ENCODE measurements at regions not wholly inside any gene's neighbourhood (a gene's known extent, or its start where the extent isn't known, plus 50 kb on each side); places are given as distances from the start of the nearest gene placed in this dataset.

DNA sequence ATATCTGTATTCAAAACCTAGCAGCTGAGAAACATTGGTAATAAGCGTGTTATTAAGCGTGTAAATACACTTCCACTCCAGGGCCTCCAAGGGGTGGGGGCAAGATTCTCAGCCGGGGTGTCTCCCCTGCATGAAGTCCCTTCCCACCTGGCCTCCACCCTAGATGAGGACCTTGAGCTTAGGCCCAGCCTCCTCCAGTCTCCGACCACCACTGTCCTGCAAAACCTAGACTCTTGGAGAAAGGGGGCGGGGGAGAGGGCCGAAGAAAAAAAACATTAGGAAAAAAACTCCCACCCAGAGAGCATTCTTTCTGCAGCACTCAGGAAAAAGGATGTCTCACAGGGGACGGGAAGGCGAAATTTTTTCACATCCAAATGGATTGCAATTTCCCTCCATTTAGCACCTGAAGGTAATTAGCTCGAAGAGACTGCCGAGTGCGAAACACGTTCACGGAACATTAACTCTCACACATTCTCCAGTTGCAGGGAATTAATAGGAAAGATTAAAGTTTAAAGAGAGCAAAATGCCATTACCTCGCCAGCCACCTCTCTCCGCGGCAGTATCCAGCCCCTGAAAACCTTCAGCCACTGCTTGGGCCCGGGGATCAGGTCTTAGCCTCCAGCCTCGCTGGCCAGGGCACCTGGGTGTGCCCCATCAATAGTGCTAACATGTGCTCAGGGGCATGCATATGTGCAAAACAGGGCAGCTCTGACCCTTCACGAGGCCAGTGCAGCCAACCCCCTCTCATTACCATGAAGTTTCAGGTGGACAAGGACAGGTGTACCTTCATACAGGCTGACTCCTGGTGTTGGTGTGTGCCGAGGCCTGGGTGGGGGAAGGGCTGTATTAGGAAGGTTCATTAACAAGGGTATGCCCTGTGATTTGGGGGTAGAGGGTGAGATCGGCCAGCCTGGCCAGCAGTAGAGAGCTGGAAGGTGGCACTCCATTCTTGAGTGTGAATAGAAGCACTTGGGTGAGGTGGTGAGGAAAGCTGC is 77.2 kb downstream of the HIF1AN start:
- DNase-seq (ENCODE audit: low spot score) = no peak

DNA sequence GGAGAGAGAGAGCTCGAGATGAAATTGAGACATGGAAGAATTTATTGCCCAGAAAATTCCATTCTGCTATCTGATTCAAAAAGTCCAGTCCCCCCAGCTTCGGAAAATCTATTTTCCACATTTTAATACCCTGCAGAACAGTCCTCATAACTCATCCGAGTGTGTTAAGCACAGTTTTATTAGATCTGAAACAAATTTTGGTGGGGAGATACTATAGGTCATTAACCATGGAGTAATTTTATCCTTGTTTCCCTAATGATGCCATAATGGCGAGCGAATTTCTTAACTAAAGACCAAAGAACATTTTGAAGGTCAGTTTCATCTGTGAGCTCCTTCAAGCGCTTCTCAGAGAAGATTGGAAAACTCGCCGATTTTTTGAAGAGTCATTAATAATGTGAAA is 78.1 kb downstream of the HIF1AN start:
- no peak for DNase-seq (ENCODE audit: low spot score)

- no peak for DNase-seq (ENCODE audit: low spot score)
Observed at GRCh38 chr10:100614429-100615095, 78.8 kb downstream of the HIF1AN start.

DNA sequence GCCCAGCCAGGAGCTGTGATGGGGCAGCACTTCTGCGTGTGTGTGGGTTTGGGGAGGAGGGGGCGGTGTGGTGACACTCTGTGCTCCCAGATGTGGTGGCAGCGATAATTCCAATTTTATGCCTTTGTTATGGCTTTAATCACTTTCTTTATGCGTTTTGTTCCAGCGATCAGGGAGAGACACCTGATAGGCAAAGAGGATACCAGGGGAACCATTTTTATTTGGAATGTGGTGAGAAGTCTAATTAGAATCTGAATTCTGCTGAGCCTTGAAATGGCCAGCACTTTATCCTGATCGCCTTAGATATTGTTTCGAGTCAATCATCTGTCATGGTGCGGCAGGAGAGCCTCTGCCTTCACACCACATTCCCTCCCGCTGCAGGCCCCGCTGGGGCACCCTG is 79.5 kb downstream of the HIF1AN start:
- no peak for DNase-seq (ENCODE audit: low spot score)

GRCh38 chr10:100615908-100616307 is 80.2 kb downstream of the HIF1AN start:
- no peak for DNase-seq (ENCODE audit: low spot score)

- DNase-seq (ENCODE audit: low spot score) = no peak
Observed at GRCh38 chr10:100618091-100618615, 82.4 kb downstream of the HIF1AN start.

DNA sequence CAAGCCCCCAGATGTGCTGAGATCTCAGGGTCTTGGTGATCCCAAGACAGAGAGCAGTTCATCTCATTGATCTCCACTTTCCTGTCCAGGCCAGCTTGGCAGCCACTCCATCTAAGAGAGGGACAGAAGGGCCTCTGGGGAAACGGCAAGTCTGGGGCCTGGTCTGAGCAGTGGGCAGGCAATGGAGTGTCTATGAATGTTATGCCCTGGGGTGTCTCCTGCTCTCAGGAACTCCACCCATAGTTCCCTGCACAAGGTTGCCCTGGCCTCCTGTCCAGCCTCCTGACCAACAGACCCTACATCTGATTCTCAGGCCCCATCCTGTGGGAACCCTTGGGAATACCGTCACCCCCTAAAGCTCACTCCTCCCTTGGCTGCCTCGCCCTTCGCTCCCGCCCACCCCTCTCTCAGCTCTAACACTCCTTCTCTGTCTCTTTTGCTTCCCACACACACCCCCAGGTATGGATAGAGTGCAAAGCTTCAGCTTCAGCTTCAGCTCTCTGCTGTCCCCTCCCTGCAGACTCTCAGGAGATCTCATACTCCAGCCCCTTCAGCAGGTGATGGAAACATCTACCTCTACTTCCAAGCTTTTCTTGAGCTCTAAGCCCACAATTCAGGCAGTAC is 83.0 kb downstream of the HIF1AN start:
- no peak for DNase-seq (ENCODE audit: low spot score)

DNA sequence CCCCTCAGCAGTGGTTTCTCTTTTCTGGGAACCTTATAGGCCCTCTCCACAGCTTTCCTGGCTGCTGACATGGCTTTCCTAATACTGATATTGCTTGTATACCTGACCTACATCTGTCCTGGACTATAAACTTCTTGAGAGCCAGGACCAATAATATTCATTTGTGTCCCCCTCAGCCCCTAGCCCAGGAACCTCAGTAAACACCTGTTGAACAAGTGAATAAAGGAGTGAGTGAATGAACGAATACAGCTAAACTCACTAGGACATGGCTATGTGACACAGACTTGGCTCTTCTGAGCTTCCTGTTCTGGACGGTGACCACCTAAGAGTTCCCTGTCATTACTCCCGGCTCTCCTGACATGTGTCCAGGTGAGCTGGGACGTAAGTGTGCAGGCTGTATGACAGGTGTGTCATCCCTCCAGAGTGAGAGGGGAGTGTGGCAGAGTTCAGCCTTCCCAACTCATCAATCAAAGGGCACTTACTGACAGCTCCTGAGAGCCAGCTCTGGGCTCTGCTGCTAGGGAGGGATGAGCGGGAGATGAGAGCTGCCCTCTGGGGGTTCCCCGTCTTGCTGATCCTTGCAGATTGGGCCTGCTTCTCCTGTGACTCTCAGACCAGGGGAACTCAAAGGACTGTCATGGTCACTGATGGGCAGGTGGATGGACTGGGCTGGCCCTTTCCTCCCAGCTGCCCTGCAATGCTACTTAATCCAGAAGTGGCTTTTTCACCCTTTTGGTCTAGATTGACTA is 84.5 kb downstream of the HIF1AN start:
- no peak for DNase-seq (ENCODE audit: low spot score)

DNA sequence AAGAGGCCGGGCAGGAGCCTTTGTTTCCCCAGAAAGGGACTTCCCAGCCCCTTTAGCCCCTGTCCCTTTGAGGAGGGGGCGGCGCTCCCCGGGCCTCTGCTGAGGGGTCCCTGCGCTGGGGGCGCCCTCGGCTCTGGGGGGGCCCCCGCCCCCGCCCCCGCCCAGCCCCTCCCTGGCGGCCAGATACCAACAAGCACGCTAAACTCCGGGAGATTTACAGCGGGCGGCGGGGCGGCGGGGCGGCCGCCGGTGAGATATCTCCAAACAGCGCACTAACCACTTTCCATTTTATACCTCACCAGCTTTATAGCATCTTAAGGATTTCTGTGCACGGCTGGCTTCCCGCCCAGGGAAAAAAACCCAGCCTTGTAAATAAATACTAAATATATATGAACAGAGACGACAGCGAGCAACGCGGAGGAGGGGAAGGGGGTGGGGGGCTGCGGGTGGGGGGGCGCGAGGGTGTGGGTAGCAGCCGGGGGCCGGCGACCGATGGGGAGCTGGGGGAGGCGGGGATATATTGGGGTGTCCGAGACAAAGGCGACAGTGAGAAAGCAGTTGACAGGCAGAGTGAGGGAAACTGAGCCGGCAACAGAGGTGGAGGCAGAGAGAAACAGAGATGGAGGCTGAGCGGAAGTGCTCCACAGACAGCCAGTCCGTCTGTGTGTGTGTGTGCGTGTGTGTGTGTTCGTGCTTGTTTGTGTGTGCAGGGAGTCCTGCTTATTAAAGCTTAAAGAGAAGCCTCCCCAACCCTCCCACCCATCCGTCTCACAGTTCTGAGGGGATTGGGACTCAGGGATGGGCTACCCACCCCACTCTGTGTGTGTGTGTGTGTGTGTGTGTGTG is 85.8 kb downstream of the HIF1AN start:
- no peak for DNase-seq (ENCODE audit: low spot score)

GRCh38 chr10:100622946-100623345 is 87.2 kb downstream of the HIF1AN start:
- no peak for DNase-seq (ENCODE audit: low spot score)

GRCh38 chr10:100623521-100624230 is 87.9 kb downstream of the HIF1AN start:
- DNase-seq (ENCODE audit: low spot score) = no peak

DNA sequence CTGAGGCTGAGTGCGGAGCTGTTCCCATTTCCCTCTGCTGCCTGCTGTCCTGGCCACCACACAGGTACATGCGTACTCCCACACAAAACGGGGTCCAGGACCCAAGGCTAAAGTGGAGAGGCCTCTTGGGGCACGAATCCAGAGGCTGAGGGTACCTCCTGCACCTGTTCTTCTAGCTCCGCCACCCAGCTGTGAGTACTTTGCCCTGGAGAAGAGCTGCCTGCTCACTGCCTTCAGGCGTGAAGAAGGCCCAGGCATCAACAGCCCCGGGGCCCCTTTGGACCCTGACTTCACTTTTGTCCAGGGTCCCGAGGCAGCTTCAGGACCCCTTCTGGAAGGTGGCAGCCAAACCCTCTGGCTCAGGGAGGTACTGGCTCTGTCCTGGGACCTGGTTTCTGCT is 88.6 kb downstream of the HIF1AN start:
- DNase-seq (ENCODE audit: low spot score) = no peak

DNA sequence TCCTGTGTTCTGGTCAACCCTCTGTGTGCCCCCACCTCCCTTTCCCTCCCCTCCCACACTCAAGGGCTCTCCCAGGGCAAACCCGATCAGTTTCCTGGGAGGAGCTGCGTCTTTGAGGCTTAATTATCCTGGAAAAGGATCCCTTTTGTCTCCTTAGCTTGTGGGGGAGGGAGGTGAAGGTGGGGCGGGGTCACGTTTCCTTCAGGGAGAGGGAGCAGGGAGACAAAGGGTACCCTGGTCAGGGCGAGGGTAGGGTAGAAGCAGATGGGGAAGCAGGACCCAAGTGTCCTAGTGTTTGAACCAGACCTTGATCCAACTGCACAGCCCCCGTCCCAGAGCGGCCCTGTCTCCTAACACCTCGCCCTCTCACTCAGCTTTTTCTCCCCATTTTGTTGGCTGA is 90.1 kb downstream of the HIF1AN start:
- no peak for DNase-seq (ENCODE audit: low spot score)

DNA sequence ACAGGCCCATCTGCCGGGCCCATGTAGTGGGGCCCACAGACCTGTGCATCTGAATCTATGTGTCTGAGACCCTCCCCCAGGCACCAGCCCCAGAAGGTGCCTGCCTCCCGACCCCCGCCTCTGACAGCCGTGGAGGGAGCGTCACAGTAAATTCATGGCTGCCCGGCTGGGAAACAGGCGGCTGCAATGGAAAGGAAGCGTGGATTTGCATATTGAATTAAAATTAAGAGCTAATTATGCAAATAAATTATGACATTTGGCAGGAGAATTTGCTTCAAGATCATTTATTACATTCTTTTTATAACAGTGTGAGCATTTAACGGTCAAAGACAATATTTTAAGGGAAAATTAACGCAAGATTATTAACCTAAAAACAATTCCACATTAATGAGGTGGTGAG is 92.3 kb downstream of the HIF1AN start:
- no peak for DNase-seq (ENCODE audit: low spot score)

GRCh38 chr10:100631192-100631591 is 95.4 kb downstream of the HIF1AN start:
- DNase-seq (ENCODE audit: low spot score) = no peak

DNA sequence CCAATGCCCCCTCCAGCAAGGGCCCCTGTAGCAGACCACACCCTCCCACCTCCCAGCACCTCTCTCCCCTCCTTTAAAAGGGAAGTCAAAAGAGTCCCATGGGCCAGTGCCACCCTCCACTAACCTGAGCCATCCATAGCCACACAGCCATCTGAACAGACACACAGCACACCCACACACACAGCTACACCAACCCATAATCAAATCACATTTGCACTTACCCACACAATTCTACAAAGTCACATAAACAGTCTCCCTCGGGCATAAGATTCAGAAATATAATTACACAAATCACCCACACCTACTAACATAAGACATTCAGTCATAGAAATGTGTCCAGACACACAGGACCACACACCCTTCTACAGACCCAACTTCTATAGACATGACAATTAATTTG is 96.3 kb downstream of the HIF1AN start:
- DNase-seq (ENCODE audit: low spot score) = no peak

DNA sequence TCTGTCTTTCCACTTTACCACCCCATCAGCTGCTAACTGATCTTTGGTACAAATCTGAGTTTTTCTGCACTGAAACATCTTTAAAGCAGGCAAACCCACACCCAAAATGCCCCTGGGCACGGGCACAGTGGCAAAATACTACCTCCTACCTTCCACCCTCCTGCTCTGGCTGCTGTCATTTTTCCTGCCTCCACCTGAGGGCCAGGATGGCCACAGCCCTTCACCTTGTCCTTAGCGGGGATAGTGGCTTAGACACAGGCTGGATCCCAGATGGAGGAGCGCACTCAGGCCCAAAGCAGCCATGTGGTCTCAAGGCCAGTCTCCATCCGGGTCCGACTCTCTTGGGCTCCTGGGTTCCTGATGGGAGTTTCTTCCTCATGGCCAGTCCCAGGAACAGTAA is 98.3 kb downstream of the HIF1AN start:
- DNase-seq (ENCODE audit: low spot score) = no peak

DNA sequence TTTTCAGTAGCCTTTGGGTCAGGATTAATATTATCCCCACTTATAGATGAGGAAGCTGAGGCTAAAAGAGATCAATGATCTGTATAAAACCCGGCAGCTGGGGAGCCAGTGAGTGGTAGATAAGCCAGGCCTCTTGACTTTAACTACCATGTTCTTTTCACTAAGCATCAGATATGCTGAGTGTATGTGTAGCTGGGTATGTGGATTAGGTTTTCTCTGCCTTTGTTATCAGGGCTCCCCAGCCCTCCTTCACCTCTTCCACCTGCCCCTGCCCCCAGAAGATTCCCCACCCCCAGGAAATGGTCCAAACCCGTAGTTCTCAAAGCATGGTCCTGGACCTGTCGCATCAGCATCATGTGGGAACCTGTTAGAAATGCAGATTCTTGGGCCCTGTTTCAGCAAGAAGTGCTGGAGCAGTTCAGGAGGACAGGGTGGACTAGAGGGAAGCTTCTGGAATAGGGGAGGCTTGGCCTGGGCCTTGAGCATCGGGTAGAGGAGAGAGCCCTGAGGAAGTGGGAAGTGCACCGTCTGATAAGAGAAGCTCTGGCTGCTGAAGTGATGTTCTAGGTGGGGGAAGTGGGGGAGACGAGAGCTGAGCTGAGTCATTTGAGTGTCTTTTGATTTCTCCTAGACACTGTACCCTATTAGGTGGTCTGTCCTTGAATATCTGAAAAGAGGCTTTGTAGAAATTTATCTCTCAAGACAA is 101.3 kb downstream of the HIF1AN start:
- DNase-seq (ENCODE audit: low spot score) = no peak

DNA sequence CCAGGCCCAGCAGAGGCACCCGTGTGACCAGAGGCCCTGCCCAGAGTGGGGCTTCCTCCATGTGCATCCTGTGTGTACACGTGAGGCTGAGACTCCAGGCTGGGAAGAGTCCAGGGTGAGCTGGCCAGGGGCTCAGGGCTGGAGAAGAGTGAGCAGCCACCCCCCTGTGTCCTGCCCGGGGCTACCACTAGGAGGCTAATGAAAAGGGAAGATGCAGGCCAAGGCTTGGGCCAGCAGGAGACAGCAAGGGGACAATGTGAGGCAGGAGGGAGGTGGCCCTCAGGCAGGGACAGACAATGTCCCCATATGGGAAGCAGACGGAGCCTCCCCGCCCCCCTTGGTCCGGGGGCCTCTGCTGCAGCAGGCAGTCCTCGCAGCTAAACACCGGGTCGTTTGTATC is 102.0 kb downstream of the HIF1AN start:
- peak; percentile 34 for DNase-seq (ENCODE audit: low spot score)
